Suppressor macrophage treated with lipopolysaccharide for 4 hours (primary cell): ENCODE measurements at regions not wholly inside any gene's neighbourhood (a gene's known extent, or its start where the extent isn't known, plus 50 kb on each side); places are given as distances from the start of the nearest gene placed in this dataset.
"Not testable (repeated sequence)": the region's sequence is repeated elsewhere in the genome, so short reads cannot be mapped to it uniquely, and the experiment has no call there.

ENCODE experiments used
- DNase-seq: peaks from one replicate; pipeline ENCODE4 v3.0.0-alpha.2; 2020

DNA sequence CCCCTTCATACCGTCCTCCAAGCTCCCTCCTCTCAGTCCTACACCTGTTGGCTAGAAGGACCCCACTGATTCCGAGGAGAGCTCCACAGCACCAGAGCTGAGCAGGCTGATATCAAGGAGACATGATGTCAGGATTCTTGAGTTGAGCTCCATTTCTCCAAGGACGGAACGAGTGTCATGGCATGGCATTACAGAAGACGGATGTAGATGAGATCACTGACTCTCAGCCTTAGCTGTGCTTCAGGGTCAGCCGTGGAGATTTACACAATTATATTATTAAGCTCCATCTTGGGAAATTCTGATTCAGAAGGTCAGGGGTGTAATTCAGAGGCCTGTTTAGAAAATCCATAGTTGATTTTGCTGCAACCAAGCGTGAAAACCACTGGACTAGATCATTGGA, 428.9 kb upstream of the B3GAT1 start:
- no peak for DNase-seq

DNA sequence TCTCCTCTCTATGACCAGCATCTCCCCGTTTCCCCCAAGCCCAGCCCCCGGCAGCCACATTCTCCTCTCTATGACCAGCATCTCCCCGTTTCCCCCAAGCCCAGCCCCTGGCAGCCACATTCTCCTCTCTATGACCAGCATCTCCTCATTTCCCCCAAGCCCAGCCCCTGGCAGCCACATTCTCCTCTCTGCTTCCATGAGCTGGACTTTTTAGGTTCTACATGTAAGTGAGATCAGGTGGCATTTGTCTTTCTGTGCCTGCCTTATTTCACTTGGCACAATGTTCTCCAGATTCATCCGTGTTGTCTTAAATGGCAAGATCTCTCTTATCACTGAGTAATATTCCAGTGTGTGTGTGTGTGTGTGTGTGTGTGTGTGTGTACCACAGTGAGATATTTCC, 428.1 kb upstream of the B3GAT1 start:
- not testable (repeated sequence) for DNase-seq

GRCh38 chr11:134838708-134839107, 426.7 kb upstream of the B3GAT1 start:
- DNase-seq: no peak

DNA sequence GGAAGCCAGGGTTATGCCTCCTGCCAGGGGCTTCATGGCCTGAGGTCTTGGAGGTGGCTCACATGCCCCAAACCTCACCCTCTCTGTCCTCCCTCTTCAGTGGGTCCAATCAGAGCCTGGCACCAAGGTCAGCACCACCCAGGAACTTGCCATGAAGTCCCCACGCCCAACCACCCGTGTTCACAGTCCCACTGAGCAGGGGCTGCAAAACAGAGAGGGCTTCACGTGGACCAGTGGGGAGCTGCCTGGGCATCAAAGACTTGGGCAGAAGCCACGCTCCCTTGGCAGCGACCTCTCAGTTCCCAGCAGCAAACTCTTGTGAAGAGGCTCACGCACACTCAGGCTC, 425.8 kb upstream of the B3GAT1 start:
- DNase-seq: no peak

GRCh38 chr11:134837166-134837886, 425.3 kb upstream of the B3GAT1 start:
- DNase-seq: no peak

DNA sequence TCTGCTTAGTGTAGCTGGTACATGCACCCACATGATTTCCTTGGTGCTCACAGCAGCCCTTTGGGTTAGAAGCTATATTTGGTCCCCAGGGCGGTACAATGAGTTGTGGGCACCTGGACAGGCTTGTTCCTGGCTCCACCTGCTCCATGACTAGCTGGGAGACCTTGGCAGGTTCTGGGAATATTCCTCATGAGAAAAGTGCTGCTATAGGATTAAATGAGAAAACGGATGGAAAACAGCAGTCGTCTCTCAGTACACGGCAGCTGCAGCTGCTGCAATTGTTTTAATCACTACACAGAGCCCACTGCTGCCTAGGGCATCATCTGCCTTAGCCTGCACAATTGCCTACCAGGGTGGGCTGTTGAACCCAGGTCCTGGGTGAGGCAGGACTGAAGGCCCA, 424.5 kb upstream of the B3GAT1 start:
- no peak for DNase-seq

- DNase-seq: no peak
Observed at GRCh38 chr11:134835561-134835960, 423.5 kb upstream of the B3GAT1 start.

DNA sequence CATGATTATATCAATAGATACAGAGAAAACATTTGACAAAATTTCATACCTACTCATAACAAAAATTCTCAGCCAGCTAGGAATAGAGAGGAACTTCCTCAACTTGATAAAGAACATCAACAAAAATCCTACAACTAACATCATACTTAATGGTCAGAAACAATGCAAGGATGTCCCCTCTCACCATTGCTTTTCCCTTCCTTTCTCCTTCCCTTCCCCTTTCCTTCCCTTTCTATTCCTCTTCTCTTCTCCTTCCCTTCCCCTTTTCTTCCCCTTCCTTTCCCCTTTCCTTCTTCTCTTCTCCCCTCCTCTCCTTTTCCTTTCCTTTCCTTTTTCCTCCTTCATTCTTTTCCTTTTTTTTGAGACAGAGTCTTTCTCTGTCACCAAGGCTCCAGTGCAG, 418.3 kb upstream of the B3GAT1 start:
- DNase-seq: no peak

GRCh38 chr11:134823970-134824369, 411.9 kb upstream of the B3GAT1 start:
- no peak for DNase-seq

- no peak for DNase-seq
Observed at GRCh38 chr11:134822897-134823296, 410.9 kb upstream of the B3GAT1 start.

DNA sequence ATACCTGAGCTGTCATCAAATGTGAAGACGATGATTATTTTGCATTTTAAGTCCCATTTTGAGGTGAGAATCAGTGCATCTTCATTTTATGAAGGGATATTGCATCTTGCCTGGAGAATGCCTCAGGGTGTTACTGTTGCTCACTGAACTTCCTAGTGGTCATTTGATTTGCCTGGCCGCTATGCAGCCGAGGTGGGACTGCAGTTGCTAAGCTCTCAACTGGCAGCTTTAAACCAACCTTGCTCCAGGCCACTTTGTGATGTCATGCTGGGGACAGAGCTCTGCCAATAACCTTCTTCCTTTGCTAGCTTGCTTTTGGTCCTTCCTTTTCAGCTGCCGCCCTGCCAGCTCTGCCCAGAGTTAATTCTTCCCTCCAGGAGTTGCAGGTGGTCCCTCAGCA, 409.4 kb upstream of the B3GAT1 start:
- DNase-seq: no peak

DNA sequence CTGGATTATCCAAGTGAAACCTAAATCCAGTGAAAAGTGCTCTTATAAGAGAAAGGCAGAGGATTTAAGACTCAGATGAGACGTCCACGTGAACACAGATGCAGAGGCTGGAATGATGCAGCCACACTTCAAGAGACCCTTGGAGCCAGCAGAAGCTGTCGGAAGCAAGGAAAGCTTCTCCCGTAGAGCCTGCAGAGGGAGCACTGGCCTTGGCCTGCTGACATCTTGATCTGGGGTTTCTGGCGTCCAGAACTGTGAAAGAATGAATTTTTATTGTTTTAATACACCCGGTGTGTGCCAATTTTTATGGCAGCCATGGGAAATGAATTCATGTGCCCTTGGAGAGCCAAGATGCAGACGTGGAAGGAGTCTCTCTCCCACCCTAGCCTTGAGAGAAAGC, 407.0 kb upstream of the B3GAT1 start:
- DNase-seq: no peak

GRCh38 chr11:134818516-134818915, 406.5 kb upstream of the B3GAT1 start:
- DNase-seq: no peak

GRCh38 chr11:134815404-134815803, 403.4 kb upstream of the B3GAT1 start:
- no peak for DNase-seq

GRCh38 chr11:134807997-134808396, 396.0 kb upstream of the B3GAT1 start:
- no peak for DNase-seq

DNA sequence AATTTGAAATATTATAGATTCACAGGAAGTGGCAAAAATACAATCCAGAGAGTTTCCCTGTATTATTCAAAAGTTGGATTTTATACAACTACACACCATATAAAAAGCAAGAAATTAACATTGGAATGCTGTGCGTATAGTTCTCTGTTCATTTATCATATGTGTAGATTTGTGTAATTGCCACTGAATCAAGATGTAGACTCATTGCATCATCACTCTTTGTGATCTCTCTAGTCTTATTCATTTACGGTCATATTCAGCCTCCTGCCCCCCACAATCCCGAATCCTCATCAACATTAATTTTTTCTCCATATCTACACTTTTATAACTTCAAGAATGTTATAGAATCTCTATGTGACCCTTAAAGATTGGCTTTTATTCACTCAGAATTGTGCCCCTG, 390.6 kb upstream of the B3GAT1 start:
- no peak for DNase-seq

GRCh38 chr11:134802116-134802515, 390.1 kb upstream of the B3GAT1 start:
- no peak for DNase-seq

DNA sequence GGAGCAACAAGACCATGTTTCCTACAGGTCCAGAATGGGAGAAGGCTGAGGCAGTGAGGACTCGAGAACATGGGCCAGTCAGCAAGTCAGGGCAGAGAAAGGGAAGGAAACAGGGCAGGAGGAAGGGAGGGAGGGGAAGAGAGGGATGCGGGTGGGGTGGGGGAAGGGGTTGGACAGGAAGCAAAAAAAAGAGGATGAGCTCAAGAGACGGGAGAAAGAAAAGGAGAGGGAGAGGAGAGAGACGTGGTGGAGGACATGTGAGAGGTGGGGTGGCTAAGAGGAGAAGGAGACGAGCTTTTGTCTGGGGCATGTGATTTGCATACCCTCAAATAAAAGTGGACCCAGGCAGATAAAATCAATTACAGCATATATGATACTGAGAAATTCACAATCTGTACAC, 389.5 kb upstream of the B3GAT1 start:
- no peak for DNase-seq

- no peak for DNase-seq
Observed at GRCh38 chr11:134800826-134801225, 388.8 kb upstream of the B3GAT1 start.

DNA sequence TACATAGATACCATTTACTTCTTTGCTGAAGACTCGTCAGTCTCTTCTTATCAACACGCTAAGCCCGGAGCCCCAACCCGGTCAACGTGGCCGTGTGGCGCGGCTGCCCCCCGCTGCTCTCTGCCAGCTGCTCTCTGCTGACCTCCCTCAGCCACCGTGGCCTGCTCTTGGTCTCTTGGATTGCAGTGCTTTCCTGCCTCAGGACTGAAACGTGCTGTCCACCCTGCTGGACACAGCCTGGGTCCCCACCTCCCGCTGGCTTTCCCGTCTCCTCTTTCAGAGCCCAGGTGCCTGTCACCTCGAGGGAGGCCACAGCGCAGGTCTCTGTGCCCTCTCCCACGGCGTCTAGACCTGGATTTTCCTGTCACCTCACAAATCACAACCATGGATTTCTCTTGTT, 388.1 kb upstream of the B3GAT1 start:
- DNase-seq: no peak

GRCh38 chr11:134799386-134799785, 387.3 kb upstream of the B3GAT1 start:
- no peak for DNase-seq

GRCh38 chr11:134797411-134798089, 385.5 kb upstream of the B3GAT1 start:
- no peak for DNase-seq

- no peak for DNase-seq
Observed at GRCh38 chr11:134795017-134795416, 383.0 kb upstream of the B3GAT1 start.

DNA sequence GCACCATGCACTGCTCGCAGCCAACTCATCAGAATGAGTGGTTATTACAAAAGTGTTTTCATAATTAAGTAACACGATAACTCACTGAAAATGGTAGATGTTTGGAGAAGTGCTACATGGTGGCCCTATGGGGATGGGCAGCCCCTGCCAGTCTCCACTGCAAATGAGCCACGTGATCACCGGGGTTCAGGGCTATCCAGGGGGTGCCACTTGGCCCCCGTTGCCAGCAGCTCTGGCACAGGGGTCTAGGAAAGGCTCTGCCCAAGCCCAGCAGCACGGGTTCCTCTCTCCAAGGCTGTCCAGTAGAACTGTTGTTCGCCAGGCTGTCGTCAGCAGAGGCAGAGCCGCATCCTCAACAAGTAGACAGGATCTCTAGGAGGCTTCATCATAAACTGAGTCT, 382.1 kb upstream of the B3GAT1 start:
- DNase-seq: no peak

- DNase-seq: no peak
Observed at GRCh38 chr11:134792677-134793076, 380.6 kb upstream of the B3GAT1 start.
